ENCODE measurements at regions not wholly inside any gene's neighbourhood (a gene's known extent, or its start where the extent isn't known, plus 50 kb on each side); places are given as distances from the start of the nearest gene placed in this dataset.

GRCh38 chr6:40326714-40327421, 260.3 kb downstream of the LRFN2 start:
- no peak for DNase-seq (ENCODE audit: extremely low read depth, insufficient read length)
- no peak overlapping the region for H3K4me3 ChIP-seq (replicated peaks; ENCODE audit: low read depth, low read length)
- H3K36me3 ChIP-seq (ENCODE audit: control insufficient read depth, insufficient read depth, low read length), result no peaks in the 10 kb centered on the region
- no peak for TF ChIP-seq CTCF (IDR thresholded peaks at IDR 0.05; ENCODE audit: insufficient read depth, low read length, poor library complexity, severe bottlenecking)
- H3K27me3 ChIP-seq (replicated peaks; ENCODE audit: control insufficient read depth, insufficient read depth, low read length), result peaks cover 1% of the 10 kb centered on the region

- H3K27me3 ChIP-seq (replicated peaks; ENCODE audit: control insufficient read depth, insufficient read depth, low read length), result peaks cover 1% of the 10 kb centered on the region
- H3K4me3 ChIP-seq (replicated peaks; ENCODE audit: low read depth, low read length), result no peak overlapping the region
- TF ChIP-seq CTCF (IDR thresholded peaks at IDR 0.05; ENCODE audit: insufficient read depth, low read length, poor library complexity, severe bottlenecking), result no peak
- no peak for DNase-seq (ENCODE audit: extremely low read depth, insufficient read length)
- H3K36me3 ChIP-seq (ENCODE audit: control insufficient read depth, insufficient read depth, low read length), result no peaks in the 10 kb centered on the region
Measured at GRCh38 chr6:40325791-40326190, 261.4 kb downstream of the LRFN2 start.

GRCh38 chr6:40325041-40325440, 262.1 kb downstream of the LRFN2 start:
- Histone ChIP-seq H3K4me3 (replicated peaks; ENCODE audit: low read depth, low read length) (no peak overlapping the region), H3K27me3 (replicated peaks; ENCODE audit: control insufficient read depth, insufficient read depth, low read length) (peaks cover 1% of the 10 kb centered on the region), H3K36me3 (ENCODE audit: control insufficient read depth, insufficient read depth, low read length) (no peaks in the 10 kb centered on the region)
- DNase-seq (ENCODE audit: extremely low read depth, insufficient read length), result no peak
- no peak for TF ChIP-seq CTCF (IDR thresholded peaks at IDR 0.05; ENCODE audit: insufficient read depth, low read length, poor library complexity, severe bottlenecking)

- TF ChIP-seq CTCF (IDR thresholded peaks at IDR 0.05; ENCODE audit: insufficient read depth, low read length, poor library complexity, severe bottlenecking), result no peak
- DNase-seq (ENCODE audit: extremely low read depth, insufficient read length), result no peak
- Histone ChIP-seq H3K27me3 (replicated peaks; ENCODE audit: control insufficient read depth, insufficient read depth, low read length) (peaks cover under 1% of the 10 kb centered on the region), H3K4me3 (replicated peaks; ENCODE audit: low read depth, low read length) (no peak overlapping the region), H3K36me3 (ENCODE audit: control insufficient read depth, insufficient read depth, low read length) (no peaks in the 10 kb centered on the region)
Measured at GRCh38 chr6:40323881-40324634, 263.1 kb downstream of the LRFN2 start.

- Histone ChIP-seq H3K27me3 (replicated peaks; ENCODE audit: control insufficient read depth, insufficient read depth, low read length) (no peaks in the 10 kb centered on the region; the same call in 1 of the 2 replicates), H3K36me3 (ENCODE audit: control insufficient read depth, insufficient read depth, low read length) (no peaks in the 10 kb centered on the region), H3K4me3 (replicated peaks; ENCODE audit: low read depth, low read length) (no peak overlapping the region)
- no peak for TF ChIP-seq CTCF (IDR thresholded peaks at IDR 0.05; ENCODE audit: insufficient read depth, low read length, poor library complexity, severe bottlenecking)
- no peak for DNase-seq (ENCODE audit: extremely low read depth, insufficient read length)
Measured at GRCh38 chr6:40322336-40322735, 264.8 kb downstream of the LRFN2 start.
